M059J (cell line): ENCODE measurements at regions not wholly inside any gene's neighbourhood (a gene's known extent, or its start where the extent isn't known, plus 50 kb on each side); places are given as distances from the start of the nearest gene placed in this dataset.
"Not testable (repeated sequence)": the region's sequence is repeated elsewhere in the genome, so short reads cannot be mapped to it uniquely, and the experiment has no call there.

Experiments
- DNase-seq: peaks from one replicate; pipeline ENCODE4 v3.0.0-alpha.2; 2012; ENCODE audit warnings: low read depth

DNA sequence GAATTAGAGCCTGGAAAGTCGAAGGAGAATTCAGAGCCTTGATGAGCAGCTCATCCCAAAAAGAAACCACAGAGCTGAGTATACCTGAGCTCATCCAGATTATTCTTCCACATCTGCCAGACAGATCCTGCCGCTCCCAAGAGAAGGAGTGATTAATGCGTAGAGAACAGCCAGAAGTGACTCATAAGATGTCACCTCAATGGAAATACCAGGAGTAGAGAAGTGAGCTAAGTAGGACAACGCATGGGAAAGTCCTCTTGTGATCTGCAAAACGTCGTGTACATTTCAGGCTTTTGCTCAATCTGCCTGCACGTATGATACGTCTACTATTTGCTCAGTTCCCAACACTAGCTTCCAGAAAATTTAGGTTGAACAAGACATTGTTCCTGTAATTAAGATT, 230.5 kb upstream of the AUTS2 start:
- DNase-seq: peak; percentile 85

DNA sequence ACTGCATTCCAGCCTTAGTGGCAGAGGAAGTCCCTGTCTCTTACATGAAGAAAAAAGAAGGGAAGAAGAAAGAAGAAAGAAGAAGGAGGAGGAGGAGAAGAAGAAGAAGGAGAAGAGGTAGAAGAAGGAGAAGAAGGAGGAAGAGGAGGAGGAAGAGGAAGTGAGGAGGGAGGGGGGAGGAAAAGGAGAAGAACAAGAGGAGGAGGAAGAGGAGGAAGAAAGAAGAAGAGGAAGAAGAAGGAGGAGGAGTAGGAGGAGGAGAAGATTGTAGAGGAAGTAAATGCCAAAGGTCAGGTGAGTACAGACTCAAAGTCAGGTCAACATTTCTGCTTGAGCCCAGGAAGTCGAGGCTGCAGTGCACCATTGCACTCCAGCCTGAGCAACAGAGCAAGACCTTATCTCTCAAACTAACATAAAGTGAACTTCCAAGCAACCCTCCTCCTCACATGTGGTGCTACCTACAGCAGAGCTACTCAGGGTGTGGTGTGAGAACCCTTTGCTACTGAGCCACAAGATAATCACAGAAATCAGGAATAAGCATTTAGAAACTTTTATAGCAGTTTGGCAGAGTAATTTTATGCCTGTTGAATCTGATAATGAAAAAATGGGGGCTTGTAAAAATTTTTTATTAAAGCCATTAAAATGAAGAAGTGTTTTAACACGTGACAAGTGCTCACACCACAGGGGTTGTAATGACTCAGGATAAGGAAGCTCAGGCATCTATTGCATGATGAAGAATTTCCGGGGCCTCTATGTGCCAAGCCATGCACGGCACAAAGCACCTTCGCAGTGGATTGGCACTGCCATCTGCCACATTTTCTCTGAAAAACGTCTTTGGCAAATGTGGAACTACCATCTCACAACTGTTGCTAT, 224.9 kb upstream of the AUTS2 start:
- peak; percentile 82 for DNase-seq

DNA sequence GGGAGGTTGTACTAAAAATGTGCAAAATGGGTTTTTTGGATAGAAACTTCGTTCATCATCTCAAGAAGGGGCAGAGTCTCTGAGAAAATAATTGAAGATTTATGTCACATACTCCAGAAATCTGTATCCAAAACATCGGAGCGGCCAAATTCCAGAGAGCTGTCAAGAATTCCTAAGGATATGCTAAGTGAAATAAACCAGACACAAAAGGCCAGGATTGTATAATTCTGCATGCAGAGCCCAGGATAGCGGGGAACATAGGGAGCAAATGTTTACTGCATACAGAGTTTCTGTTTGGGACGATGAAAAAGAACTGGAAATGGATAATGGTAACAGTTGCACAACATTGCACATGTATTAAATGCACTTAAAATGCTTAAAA, 224.2 kb upstream of the AUTS2 start:
- peak; percentile 43 for DNase-seq

GRCh38 chr7:69377191-69377590, 221.1 kb upstream of the AUTS2 start:
- DNase-seq: no peak

- DNase-seq: no peak
These were observed 209.7 kb upstream of the AUTS2 start for GRCh38 chr7:69388452-69389137.

GRCh38 chr7:69389216-69389615, 209.1 kb upstream of the AUTS2 start:
- no peak for DNase-seq

DNA sequence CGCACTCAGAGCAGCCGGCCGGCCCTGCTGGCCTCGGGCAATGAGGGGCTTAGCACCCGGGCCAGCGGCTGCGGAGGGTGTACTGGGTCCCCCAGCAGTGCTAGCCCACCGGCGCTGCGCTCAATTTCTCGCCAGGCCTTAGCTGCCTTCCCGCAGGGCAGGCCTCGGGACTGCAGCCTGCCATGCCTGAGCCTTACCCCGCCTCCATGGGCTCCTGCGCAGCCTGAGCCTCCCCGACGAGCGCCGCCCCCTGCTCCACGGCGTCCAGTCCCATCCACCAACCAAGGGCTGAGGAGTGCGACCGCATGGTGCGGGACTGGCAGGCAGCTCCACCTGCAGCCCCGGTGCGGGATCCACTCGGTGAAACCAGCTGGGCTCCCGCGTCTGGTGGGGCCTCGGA, 204.4 kb upstream of the AUTS2 start:
- not testable (repeated sequence) for DNase-seq

- peak; percentile 94 for DNase-seq
These were observed 203.1 kb upstream of the AUTS2 start for GRCh38 chr7:69395061-69395714.

DNA sequence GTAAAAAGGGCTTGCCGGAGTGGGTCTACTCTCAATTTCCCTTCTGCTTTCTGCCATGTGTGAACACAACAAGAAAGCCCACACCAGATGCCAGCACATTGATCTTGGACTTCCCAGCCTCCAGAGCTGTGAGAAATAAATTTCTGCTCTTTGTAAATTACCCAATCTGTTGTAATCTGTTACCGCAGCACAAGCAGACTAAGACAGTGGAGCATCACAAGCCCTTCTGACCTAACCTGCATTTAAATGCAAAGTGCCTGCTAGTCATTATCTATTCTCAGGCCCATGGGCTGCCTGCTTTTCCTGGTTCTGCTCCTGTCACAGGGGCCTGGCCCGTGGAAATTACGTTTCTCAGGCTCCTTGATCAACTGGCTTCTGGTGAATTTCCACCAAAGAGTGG, 199.3 kb upstream of the AUTS2 start:
- no peak for DNase-seq

GRCh38 chr7:69399401-69399800, 198.9 kb upstream of the AUTS2 start:
- peak; percentile 51 for DNase-seq

DNA sequence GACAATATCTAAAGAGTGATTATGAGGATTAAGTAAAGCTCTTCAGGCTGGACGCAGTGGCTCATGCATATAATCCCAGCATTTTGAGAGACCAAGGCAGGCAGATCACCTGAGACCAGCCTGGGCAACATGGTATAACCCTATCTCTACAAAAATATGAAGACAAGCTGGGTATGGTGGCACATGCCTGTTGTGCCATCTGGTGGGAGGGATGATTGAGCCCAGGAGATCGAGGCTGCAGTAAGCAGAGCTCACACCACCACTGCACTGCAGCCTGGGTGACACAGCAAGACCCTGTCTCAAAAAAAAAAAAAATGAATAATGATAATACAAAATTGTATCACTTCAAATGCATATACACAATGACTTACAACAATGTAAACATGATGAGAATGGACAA, 195.6 kb upstream of the AUTS2 start:
- DNase-seq: peak; percentile 26

DNA sequence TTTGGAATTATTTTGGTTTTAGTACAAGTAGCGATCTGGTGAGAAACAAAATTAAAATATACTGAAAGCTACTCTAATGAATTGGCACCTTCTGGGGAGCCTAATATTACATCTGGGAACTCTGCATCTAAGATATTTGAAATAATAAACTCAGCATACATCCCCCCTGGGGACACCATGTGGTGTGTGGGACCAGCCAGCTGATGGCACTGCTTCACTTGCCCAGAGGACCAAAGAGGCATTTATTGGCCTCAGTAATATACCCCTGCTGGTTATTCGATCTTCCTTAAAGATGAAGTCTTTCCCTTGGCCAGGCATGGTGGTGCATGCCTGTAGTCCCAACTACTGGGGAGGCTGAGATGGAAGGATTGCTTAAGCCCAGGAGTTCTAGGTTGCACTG, 195.1 kb upstream of the AUTS2 start:
- peak; percentile 46 for DNase-seq

- DNase-seq: no peak
These were observed 187.3 kb upstream of the AUTS2 start for GRCh38 chr7:69411018-69411417.

DNA sequence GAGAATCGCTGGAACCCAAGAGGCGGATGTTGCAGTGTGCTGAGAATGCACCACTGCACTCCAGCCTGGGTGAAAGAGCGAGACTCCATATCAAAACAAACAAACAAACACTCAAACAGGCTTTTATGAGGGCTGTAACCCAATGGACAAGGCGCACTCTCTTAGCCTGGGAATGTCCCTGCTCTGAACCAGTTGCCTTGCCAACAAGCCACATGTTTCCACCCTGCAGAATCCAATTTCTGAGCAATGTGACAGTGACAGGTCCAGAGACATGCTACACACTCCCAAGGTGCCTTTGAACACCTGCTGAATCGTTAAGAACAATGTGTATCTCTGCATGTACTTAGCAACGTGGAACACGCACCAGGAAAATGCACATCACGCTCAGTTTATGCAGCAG, 186.8 kb upstream of the AUTS2 start:
- peak; percentile 45 for DNase-seq

DNA sequence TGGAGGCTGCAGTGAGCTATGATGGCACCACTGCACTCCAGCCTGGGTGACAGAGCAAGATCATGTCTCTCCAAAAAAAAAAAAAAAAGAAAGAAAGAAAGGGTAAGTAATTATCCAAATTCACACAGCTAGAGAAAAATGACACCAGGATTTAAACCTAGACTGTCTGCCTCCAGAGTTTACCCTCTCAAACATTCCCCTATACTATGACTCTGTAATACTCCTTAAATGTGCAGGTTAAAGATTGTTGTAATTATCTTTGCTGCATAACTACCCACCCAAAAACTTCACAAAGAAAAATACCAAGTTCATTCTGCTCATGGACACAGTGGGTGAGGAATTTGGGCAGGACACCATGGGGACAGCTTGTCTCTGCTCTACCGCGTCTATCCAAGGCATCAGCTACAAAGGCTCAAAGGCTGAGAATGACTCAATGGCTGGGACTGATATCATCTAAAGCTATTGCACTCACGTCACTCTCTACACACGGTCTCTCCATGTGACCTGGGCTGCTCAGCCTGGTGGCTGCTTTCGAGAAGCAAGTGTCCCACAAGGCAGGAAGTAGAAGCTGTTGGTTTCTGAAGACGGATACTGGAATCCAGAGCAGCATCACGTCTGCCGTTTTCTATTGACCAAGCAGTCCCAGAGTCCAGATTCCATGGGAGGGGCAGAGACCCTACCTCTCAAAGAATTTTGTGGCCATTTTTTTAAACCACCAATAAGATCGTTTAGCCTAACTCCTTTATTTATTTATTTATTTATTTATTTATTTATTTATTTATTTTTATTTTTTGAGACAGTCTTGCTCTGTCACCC, 185.7 kb upstream of the AUTS2 start:
- DNase-seq: peak; percentile 94

DNA sequence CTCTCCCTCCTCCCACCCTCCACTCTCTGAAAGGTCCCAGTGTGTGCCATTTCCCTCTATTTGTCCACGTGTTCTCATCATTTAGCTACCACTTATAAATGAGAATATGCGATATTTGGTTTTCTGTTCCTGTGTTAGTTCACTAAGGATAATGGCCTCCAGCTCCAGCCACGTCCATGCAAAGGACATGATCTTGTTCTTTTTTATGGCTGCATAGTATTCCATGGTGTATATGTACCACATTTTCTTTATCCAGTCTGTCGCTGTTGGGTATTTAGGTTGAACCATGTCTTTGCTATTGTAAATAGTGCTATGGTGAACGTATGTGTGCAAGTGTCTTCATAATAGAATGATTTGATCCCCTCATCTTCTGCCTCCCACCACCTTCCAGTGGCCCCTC, 183.7 kb upstream of the AUTS2 start:
- no peak for DNase-seq

DNA sequence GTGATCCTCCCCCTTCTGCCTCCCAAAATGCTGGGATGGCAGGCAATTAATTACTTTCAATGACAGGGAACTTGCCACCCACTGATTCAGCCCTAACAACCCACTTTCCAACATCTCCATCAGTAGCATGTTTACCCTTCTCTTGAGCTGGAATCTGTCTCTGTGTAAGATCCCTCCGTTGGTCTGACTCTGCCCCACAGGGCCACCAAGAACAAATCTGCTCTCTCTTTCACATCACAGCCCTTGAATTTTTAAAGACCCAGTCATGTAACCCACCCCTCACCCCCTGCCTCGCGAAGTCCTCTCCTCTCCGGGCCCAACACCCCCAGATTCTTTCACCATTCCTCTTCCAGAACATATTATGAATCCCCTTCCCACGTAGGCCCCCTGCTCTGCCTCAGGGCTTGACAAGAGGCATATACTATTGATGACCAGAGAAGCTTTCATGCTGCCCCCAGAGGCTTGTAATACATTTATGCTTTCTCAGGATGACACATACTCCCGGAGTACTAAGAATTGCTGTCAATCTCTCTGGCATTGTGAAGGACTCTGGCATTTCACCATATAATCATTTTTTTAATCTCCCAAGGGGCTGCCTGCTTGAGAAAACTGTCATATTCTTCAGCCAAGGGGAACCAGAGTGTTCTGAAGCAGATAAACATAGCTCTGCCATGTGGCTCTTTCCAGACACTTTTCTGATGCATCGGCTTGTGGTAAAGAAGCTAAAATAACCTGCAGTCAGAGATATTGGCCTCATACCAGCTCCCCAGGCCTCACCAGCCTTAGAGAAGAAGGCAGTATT, 179.2 kb upstream of the AUTS2 start:
- peak; percentile 67 for DNase-seq

DNA sequence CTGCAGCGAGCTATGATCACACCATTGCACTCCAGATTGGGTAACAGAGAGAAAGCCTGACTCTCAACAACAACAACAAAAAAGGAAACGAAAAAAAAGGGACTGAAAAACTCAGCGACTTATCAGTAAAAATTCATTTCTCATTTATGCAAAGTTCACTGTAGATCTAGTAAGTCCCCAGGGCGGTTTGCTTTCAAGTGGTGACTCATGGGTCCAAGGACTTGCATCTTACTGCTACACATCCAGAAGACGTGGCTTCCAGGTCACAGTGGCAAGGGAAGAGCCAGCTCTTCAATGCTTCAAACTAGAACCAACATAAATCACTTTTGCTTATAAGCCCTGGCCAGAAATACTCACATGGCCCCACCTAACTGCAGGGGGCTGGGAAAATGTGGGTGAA, 178.3 kb upstream of the AUTS2 start:
- DNase-seq: peak; percentile 86

DNA sequence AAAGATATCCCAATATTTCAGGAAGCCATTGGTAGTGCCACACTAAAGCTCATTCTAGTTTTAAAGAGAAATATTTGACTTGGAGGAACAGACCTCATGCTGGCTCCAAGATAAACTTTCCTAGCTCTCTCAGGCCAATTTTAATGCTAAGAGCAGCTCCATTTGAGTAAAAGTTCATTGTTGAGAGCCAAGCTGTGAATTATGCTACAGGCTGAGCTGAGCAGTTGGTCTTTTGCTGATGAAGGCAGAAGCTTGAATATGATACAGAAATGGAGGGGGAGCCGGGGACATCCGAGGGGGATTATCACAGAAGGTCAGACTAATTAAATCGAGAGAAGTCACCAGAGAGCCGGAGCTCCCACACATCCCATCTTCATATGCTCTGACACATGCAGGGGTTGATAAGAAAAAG, 175.7 kb upstream of the AUTS2 start:
- DNase-seq: no peak

DNA sequence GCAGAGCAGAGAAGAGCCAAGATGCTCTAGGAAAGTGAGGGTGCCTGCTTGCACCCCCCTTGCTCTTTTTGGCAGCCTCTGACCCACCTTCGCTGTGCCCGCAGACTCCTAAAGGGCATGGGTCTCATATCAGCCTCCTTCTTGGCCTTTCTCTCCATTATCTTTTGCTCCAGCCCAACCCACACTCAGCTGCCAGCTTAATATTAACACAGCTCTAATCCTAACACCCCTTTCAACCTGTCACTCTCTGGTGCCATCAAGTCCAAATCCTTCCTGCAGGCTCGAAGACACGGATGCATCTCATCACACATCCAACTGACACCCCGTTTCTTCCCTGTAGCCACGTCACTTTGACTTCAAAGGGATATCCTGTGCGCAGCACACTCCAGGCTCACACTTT, 171.6 kb upstream of the AUTS2 start:
- no peak for DNase-seq

- no peak for DNase-seq
These were observed 170.2 kb upstream of the AUTS2 start for GRCh38 chr7:69428089-69428488.
